Urinary bladder (tissue), 3 donors: ENCODE measurements at regions not wholly inside any gene's neighbourhood (a gene's known extent, or its start where the extent isn't known, plus 50 kb on each side); places are given as distances from the start of the nearest gene placed in this dataset.

ENCODE experiments used
- DNase-seq: peaks from one replicate; pipeline ENCODE4 v3.0.0-alpha.2; 2015; ENCODE audit errors: extremely low spot score
- H3K27ac ChIP-seq: one replicate; pipeline ENCODE4 v1.5.1; 2013; ENCODE audit warnings: low read depth, mild to moderate bottlenecking, moderate library complexity
- H3K36me3 ChIP-seq: one replicate; pipeline ENCODE4 v1.6.1; 2013; ENCODE audit warnings: mild to moderate bottlenecking, moderate library complexity; ENCODE audit not compliant: insufficient read depth
- H3K4me1 ChIP-seq: one replicate; pipeline ENCODE4 v1.6.1; 2013; ENCODE audit warnings: mild to moderate bottlenecking, moderate library complexity; ENCODE audit not compliant: insufficient read depth
- H3K4me3 ChIP-seq: one replicate; pipeline ENCODE4 v1.5.1; 2013; ENCODE audit warnings: low read depth, low read length
- WGBS: extraction: QIAGEN DNeasy Blood & Tissue Kit; methylation state at CpG from one replicate; pipeline ENCODE4 v1.1.7; 2013; 5-methylcytosine and 5-hydroxymethylcytosine counted together
- donor health status: healthy with polysubstance abuse.
- donor health status: healthy.

GRCh38 chr3:30302027-30302426, 304.4 kb upstream of the TGFBR2 start:
- 70% methylated on average over 5 of the region's 5 CpGs for WGBS
- no peak for DNase-seq

GRCh38 chr3:30303770-30304169, 302.6 kb upstream of the TGFBR2 start:
- Histone ChIP-seq H3K27ac (no peak overlapping the region), H3K4me1 (no peaks in the 10 kb centered on the region), H3K36me3 (no peaks in the 10 kb centered on the region), H3K4me3 (no peak overlapping the region)
- 98% methylated on average over 2 of the region's 2 CpGs for WGBS
- no peak for DNase-seq

More at GRCh38 chr3:30302027-30302426, 304.4 kb upstream of the TGFBR2 start:
- Histone ChIP-seq H3K27ac (no peak overlapping the region), H3K4me1 (no peaks in the 10 kb centered on the region), H3K4me3 (no peak overlapping the region), H3K36me3 (no peaks in the 10 kb centered on the region)

GRCh38 chr3:30305021-30305420, 301.4 kb upstream of the TGFBR2 start:
- no peak for DNase-seq
- H3K4me1 ChIP-seq, result no peaks in the 10 kb centered on the region

GRCh38 chr3:30306896-30307295, 299.5 kb upstream of the TGFBR2 start:
- Histone ChIP-seq H3K36me3 (no peaks in the 10 kb centered on the region), H3K27ac (no peak overlapping the region), H3K4me3 (no peak overlapping the region), H3K4me1 (no peaks in the 10 kb centered on the region)
- DNase-seq, result no peak
- 95% methylated on average over 3 of the region's 3 CpGs for WGBS

More at GRCh38 chr3:30305021-30305420, 301.4 kb upstream of the TGFBR2 start:
- Histone ChIP-seq H3K36me3 (no peaks in the 10 kb centered on the region), H3K4me3 (no peak overlapping the region), H3K27ac (no peak overlapping the region)
- WGBS, result 68% methylated on average over 3 of the region's 3 CpGs

- DNase-seq, result no peak
- Histone ChIP-seq H3K4me3 (no peak overlapping the region), H3K36me3 (no peaks in the 10 kb centered on the region), H3K27ac (no peak overlapping the region), H3K4me1 (no peaks in the 10 kb centered on the region)
Observed at GRCh38 chr3:30307372-30307950, 298.9 kb upstream of the TGFBR2 start.

GRCh38 chr3:30308131-30308530, 298.3 kb upstream of the TGFBR2 start:
- no peak overlapping the region for H3K27ac ChIP-seq
- H3K4me1 ChIP-seq, result no peaks in the 10 kb centered on the region
- H3K4me3 ChIP-seq, result no peak overlapping the region
- DNase-seq, result no peak
- 39% methylated on average over 1 of the region's 1 CpG for WGBS
- no peaks in the 10 kb centered on the region for H3K36me3 ChIP-seq

- H3K4me1 ChIP-seq, result no peaks in the 10 kb centered on the region
- no peaks in the 10 kb centered on the region for H3K36me3 ChIP-seq
- no peak for DNase-seq
- 71% methylated on average over 2 of the region's 2 CpGs for WGBS
- peak overlapping the region; percentile 23 for H3K27ac ChIP-seq
- H3K4me3 ChIP-seq, result no peak overlapping the region
Observed at GRCh38 chr3:30309961-30310954, 296.1 kb upstream of the TGFBR2 start.

GRCh38 chr3:30311781-30312180, 294.6 kb upstream of the TGFBR2 start:
- Histone ChIP-seq H3K4me3 (no peak overlapping the region), H3K36me3 (no peaks in the 10 kb centered on the region), H3K4me1 (no peaks in the 10 kb centered on the region), H3K27ac (no peak overlapping the region)
- 72% methylated on average over 4 of the region's 4 CpGs for WGBS
- no peak for DNase-seq

- DNase-seq, result no peak
- Histone ChIP-seq H3K36me3 (no peaks in the 10 kb centered on the region), H3K27ac (no peak overlapping the region), H3K4me3 (no peak overlapping the region), H3K4me1 (no peaks in the 10 kb centered on the region)
- 97% methylated on average over 2 of the region's 2 CpGs for WGBS
Observed at GRCh38 chr3:30313840-30314239, 292.6 kb upstream of the TGFBR2 start.

GRCh38 chr3:30314757-30315325, 291.6 kb upstream of the TGFBR2 start:
- DNase-seq, result no peak
- Histone ChIP-seq H3K4me3 (no peak overlapping the region), H3K4me1 (no peaks in the 10 kb centered on the region), H3K27ac (no peak overlapping the region), H3K36me3 (no peaks in the 10 kb centered on the region)
- 83% methylated on average over 3 of the region's 3 CpGs for WGBS

- WGBS, result 74% methylated on average over 3 of the region's 3 CpGs
- H3K4me1 ChIP-seq, result no peaks in the 10 kb centered on the region
- no peaks in the 10 kb centered on the region for H3K36me3 ChIP-seq
- no peak overlapping the region for H3K27ac ChIP-seq
- DNase-seq, result no peak
- no peak overlapping the region for H3K4me3 ChIP-seq
Observed at GRCh38 chr3:30315447-30315846, 291.0 kb upstream of the TGFBR2 start.

GRCh38 chr3:30317561-30317960, 288.8 kb upstream of the TGFBR2 start:
- no peaks in the 10 kb centered on the region for H3K4me1 ChIP-seq
- H3K4me3 ChIP-seq, result no peak overlapping the region
- 90% methylated on average over 3 of the region's 3 CpGs for WGBS
- DNase-seq, result no peak
- no peak overlapping the region for H3K27ac ChIP-seq
- H3K36me3 ChIP-seq, result no peaks in the 10 kb centered on the region

- no peaks in the 10 kb centered on the region for H3K4me1 ChIP-seq
- no peak for DNase-seq
- no peak overlapping the region for H3K4me3 ChIP-seq
- no peak overlapping the region for H3K27ac ChIP-seq
- 96% methylated on average over 3 of the region's 3 CpGs for WGBS
- H3K36me3 ChIP-seq, result no peaks in the 10 kb centered on the region
Observed at GRCh38 chr3:30318110-30318509, 288.3 kb upstream of the TGFBR2 start.

GRCh38 chr3:30319713-30320112, 286.7 kb upstream of the TGFBR2 start:
- H3K4me3 ChIP-seq, result no peak overlapping the region
- H3K36me3 ChIP-seq, result no peaks in the 10 kb centered on the region
- no peaks in the 10 kb centered on the region for H3K4me1 ChIP-seq
- no peak overlapping the region for H3K27ac ChIP-seq
- no peak for DNase-seq
